GM10266 (cell line): ENCODE measurements at regions not wholly inside any gene's neighbourhood (a gene's known extent, or its start where the extent isn't known, plus 50 kb on each side); places are given as distances from the start of the nearest gene placed in this dataset.

Source experiments
- DNase-seq: peaks from one replicate; pipeline ENCODE4 v3.0.0; 2012; ENCODE audit errors: extremely low spot score
- TF ChIP-seq, protein P1 (sequence below): IDR thresholded peaks from 2 replicates; pipeline ENCODE4 v1.5.1; 2012; ENCODE audit warnings: mild to moderate bottlenecking, low read depth; ENCODE audit not compliant: control insufficient read depth, insufficient read depth; ENCODE audit errors: missing control alignments

- TF ChIP-seq, protein P1, sequence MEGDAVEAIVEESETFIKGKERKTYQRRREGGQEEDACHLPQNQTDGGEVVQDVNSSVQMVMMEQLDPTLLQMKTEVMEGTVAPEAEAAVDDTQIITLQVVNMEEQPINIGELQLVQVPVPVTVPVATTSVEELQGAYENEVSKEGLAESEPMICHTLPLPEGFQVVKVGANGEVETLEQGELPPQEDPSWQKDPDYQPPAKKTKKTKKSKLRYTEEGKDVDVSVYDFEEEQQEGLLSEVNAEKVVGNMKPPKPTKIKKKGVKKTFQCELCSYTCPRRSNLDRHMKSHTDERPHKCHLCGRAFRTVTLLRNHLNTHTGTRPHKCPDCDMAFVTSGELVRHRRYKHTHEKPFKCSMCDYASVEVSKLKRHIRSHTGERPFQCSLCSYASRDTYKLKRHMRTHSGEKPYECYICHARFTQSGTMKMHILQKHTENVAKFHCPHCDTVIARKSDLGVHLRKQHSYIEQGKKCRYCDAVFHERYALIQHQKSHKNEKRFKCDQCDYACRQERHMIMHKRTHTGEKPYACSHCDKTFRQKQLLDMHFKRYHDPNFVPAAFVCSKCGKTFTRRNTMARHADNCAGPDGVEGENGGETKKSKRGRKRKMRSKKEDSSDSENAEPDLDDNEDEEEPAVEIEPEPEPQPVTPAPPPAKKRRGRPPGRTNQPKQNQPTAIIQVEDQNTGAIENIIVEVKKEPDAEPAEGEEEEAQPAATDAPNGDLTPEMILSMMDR, result no peak
- DNase-seq, result no peak
Observed at GRCh38 chr12:115249671-115250278, 565.8 kb upstream of the TBX3 start.

GRCh38 chr12:115245020-115245419 lies 561.0 kb upstream of the TBX3 start:
- TF ChIP-seq, protein P1, result no peak

DNA sequence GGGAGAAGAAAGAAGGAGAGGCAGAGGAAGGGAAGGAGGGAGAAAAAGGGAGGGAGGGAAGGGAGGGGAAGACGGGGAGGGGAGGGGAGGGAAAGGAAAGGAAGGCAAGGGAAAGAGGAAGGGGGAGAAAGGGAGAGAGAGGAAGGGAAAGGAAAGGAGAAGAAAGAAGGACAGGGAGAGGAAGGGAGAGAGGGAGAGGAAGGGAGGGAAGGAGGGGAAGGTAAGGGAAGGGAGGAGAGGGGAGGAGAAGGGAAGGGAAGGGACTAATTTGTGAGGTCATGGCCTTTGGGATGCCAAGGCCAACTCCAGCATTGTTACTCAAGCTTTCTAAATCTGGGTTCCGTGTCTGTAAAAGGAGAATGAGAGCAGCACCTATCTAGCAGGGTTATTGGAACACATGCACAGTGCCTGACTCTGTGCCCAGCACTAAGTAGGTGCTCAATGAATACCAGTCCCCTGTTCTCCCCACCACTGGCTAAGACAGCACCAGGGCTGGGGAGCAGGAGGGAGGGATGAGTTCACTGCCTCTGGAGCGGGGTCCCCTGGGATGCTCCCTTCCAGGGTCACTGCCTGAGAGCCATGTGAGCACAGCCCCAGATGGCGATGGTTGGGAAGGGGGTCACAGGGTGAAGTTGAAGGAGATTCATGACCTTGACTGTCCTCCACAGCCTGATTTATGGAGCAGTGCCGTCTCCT lies 560.1 kb upstream of the TBX3 start:
- DNase-seq, result no peak
- TF ChIP-seq, protein P1, result no peak

More at GRCh38 chr12:115245020-115245419, 561.0 kb upstream of the TBX3 start:
- no peak for DNase-seq

- TF ChIP-seq, protein P1, result no peak
- no peak for DNase-seq
Observed at GRCh38 chr12:115240251-115240650, 556.3 kb upstream of the TBX3 start.

DNA sequence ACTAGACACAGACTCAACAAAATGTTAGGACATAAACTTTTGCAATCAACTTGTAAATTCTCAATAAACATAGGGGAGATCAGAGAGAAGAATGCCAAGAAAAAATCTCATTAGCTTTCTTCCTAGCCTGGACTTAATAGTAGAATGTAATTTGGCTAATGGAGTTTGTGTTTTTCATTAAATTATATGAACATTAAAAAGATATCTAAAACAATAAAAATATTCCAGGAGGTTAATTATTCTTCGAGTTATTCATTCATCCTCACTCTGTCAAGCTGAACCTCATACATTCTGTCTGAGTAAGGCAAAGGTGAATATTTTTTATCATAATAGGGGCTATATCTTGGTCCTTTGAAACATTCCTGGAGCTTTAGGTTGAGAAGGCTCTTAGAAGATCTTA lies 551.9 kb upstream of the TBX3 start:
- TF ChIP-seq, protein P1, result no peak
- no peak for DNase-seq

DNA sequence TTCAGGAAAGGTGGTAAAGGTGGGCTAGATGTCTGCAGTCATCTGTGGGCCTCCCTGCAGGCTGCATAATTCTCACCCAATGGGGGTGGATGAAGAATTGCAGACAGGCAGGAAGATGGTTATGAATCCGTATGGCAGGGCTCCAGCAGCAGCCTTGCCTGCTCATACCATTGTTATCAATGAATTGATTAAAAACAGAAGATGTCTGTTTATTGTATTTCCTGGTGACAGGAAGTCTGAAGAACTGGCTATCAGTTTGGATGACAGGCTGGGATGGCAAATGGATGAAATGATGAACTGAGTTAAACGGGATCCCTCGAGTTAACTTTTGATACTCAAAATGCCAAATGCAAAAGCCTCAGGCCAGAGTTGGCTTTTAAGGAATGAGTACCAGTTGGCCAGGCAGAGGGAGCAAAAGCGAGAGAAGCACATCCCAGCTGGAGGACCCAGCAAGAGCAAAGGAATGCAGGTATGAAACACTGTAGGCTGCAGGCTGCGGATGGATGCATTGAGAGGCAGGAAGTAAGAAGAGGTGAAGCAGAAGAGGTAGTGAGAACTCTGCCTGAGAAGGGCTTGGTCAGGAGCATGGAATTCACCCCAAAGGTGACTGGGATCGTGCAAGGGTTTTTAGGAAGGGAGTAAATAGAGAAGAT lies 550.0 kb upstream of the TBX3 start:
- no peak for DNase-seq
- TF ChIP-seq, protein P1, result no peak

DNA sequence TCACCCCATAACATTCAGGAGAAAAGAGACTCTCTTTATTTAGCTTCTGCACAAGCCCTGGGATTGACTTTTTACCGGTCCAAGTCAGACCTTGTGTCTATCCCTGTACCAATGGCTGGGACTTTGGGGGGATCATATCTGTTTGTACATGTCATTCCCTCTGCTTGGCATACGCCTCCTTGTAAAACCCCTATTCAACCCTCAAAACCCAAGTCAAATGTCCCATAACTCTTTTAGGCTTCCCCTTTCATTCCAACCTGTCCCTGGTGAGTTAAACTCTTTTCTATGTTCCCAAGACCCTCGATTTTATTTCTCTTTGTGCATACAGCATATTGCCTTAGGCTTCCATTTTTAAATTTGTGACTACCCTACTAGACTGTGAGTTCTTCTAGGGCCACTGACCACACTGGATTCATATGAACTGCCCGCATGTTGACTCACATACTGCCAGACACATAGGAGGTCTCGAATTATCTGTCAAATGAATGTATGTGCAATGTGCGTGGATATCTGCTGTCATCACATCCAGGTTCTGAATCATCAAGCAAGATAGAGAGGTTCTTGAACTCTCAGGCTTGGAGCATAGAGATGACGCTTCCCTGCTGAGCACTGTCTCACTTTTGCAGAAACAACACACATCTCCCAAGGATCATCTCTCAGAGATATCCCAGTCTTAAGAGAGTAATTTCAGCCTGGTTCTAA lies 548.6 kb upstream of the TBX3 start:
- DNase-seq, result no peak

More for the DNA sequence above, 548.6 kb upstream of the TBX3 start:
- TF ChIP-seq, protein P1, result no peak
